GM23338 (cell line): ENCODE measurements at regions not wholly inside any gene's neighbourhood (a gene's known extent, or its start where the extent isn't known, plus 50 kb on each side); places are given as distances from the start of the nearest gene placed in this dataset.

Experiments
- ATAC-seq: fragments of 200-7000 bp; cut with Tn5 transposase; 3 replicates; pipeline ENCODE4 v1.9.1; 2020
- DNase-seq: peaks from one replicate; pipeline ENCODE4 v3.0.0-alpha.2; 2015; ENCODE audit warnings: low spot score
- H2AFZ ChIP-seq: fragments of 200-600 bp; sonication (generic); 2 replicates; pipeline ENCODE4 v1.8.0; 2016; ENCODE audit warnings: antibody characterized with exemption, mild to moderate bottlenecking, moderate library complexity
- H3F3A ChIP-seq: fragments of 200-600 bp; sonication (generic); replicated peaks from 2 replicates; pipeline ENCODE4 v1.8.0; 2017; ENCODE audit warnings: antibody characterized with exemption, mixed run types, low read depth
- H3K27ac ChIP-seq: fragments of 200-600 bp; sonication (generic); 2 replicates; pipeline ENCODE4 v1.6.1; 2016; ENCODE audit warnings: low read depth
- H3K27me3 ChIP-seq: fragments of 200-600 bp; sonication (generic); 2 replicates; pipeline ENCODE4 v1.8.0; 2016; ENCODE audit warnings: mild to moderate bottlenecking, mixed run types, moderate library complexity; ENCODE audit not compliant: insufficient read depth
- H3K36me3 ChIP-seq: fragments of 200-600 bp; sonication (generic); 2 replicates; pipeline ENCODE4 v1.8.0; 2016; ENCODE audit warnings: mild to moderate bottlenecking; ENCODE audit not compliant: insufficient read depth
- H3K4me1 ChIP-seq: fragments of 200-600 bp; sonication (generic); 2 replicates; pipeline ENCODE4 v1.8.0; 2016; ENCODE audit warnings: mild to moderate bottlenecking, moderate library complexity; ENCODE audit not compliant: insufficient read depth
- H3K4me2 ChIP-seq: fragments of 200-600 bp; sonication (generic); 2 replicates; pipeline ENCODE4 v1.7.1; 2017; ENCODE audit warnings: mixed run types
- H3K4me3 ChIP-seq: fragments of 200-600 bp; sonication (generic); 2 replicates; pipeline ENCODE4 v1.6.1; 2016; ENCODE audit warnings: mixed run types
- H3K79me2 ChIP-seq: fragments of 200-600 bp; sonication (generic); replicated peaks from 2 replicates; pipeline ENCODE4 v1.8.0; 2017; ENCODE audit warnings: mild to moderate bottlenecking; ENCODE audit not compliant: insufficient read depth
- H3K9me2 ChIP-seq: fragments of 200-600 bp; sonication (generic); 2 replicates; pipeline ENCODE4 v1.8.0; 2017; ENCODE audit not compliant: insufficient read depth
- H4K20me1 ChIP-seq: fragments of 200-600 bp; sonication (generic); replicated peaks from 2 replicates; pipeline ENCODE4 v1.8.0; 2017; ENCODE audit warnings: mild to moderate bottlenecking; ENCODE audit not compliant: insufficient read depth
- H3K27ac Mint-ChIP-seq: 2 replicates; pipeline ENCODE4 v1.8.0; 2020; ENCODE audit warnings: inconsistent platforms, mild to moderate bottlenecking, moderate library complexity, mixed read lengths
- H3K27me3 Mint-ChIP-seq: 3 replicates; pipeline ENCODE4 v1.8.0; 2022; ENCODE audit warnings: low read depth, mild to moderate bottlenecking, moderate library complexity, mixed read lengths, inconsistent platforms; ENCODE audit not compliant: insufficient read depth, poor library complexity
- H3K36me3 Mint-ChIP-seq: 3 replicates; pipeline ENCODE4 v1.8.0; 2021; ENCODE audit warnings: low read depth, mild to moderate bottlenecking, inconsistent platforms, moderate library complexity, mixed read lengths
- H3K4me1 Mint-ChIP-seq: 3 replicates; pipeline ENCODE4 v1.8.0; 2020; ENCODE audit warnings: mild to moderate bottlenecking, inconsistent platforms, mixed read lengths
- H3K4me3 Mint-ChIP-seq: 3 replicates; pipeline ENCODE4 v1.8.0; 2021; ENCODE audit warnings: moderate library complexity, mild to moderate bottlenecking, inconsistent platforms, mixed read lengths
- H3K9me3 Mint-ChIP-seq: 3 replicates; pipeline ENCODE4 v1.8.0; 2020; ENCODE audit warnings: moderate library complexity, mild to moderate bottlenecking, inconsistent platforms, mixed read lengths
- CREB1 ChIP-seq: fragments of 250-450 bp; sonication (Bioruptor Pico); IDR thresholded peaks from 2 replicates; pipeline ENCODE4 v1.5.0; 2020; ENCODE audit warnings: low read depth, mild to moderate bottlenecking, moderate library complexity
- EZH2 ChIP-seq: fragments of 200-600 bp; sonication (generic); IDR thresholded peaks from one replicate; pipeline ENCODE4 v1.8.0; 2017; ENCODE audit warnings: antibody characterized with exemption, mild to moderate bottlenecking, low read depth; ENCODE audit not compliant: unreplicated experiment
- EZH2phosphoT487 ChIP-seq: fragments of 200-600 bp; sonication (generic); IDR thresholded peaks from one replicate; pipeline ENCODE4 v1.8.1; 2018; ENCODE audit warnings: antibody characterized with exemption; ENCODE audit not compliant: unreplicated experiment
- JUNB ChIP-seq: IDR thresholded peaks from one replicate; pipeline ENCODE4 v1.6.1; 2016; ENCODE audit warnings: antibody characterized with exemption; ENCODE audit not compliant: unreplicated experiment
- NANOG ChIP-seq: IDR thresholded peaks from 2 replicates; pipeline ENCODE4 v1.6.1; 2016; ENCODE audit warnings: antibody characterized with exemption, borderline replicate concordance
- POLR2AphosphoS5 ChIP-seq: IDR thresholded peaks from 2 replicates; pipeline ENCODE4 v1.6.1; 2016; ENCODE audit warnings: antibody characterized with exemption, low read depth
- REST ChIP-seq: IDR thresholded peaks from one replicate; pipeline ENCODE4 v1.6.1; 2018; ENCODE audit warnings: antibody characterized with exemption; ENCODE audit not compliant: unreplicated experiment
- STAT1 ChIP-seq: IDR thresholded peaks from one replicate; pipeline ENCODE4 v1.6.1; 2016; ENCODE audit warnings: antibody characterized with exemption; ENCODE audit not compliant: unreplicated experiment
- ZNF114 ChIP-seq: fragments of 250-450 bp; sonication (Bioruptor Pico); IDR thresholded peaks from 2 replicates; pipeline ENCODE4 v1.5.0; 2020; ENCODE audit warnings: mild to moderate bottlenecking, moderate library complexity
- ZNF462 ChIP-seq: fragments of 250-450 bp; sonication (Bioruptor Pico); IDR thresholded peaks from 2 replicates; pipeline ENCODE4 v1.5.0; 2020; ENCODE audit warnings: mild to moderate bottlenecking, moderate library complexity
- TF ChIP-seq, protein P1 (sequence below), 2 experiments: fragments of 200-600 bp in 1 of 2; sonication (generic) in 1 of 2; conservative IDR thresholded peaks; 2 replicates each; pipeline versions ENCODE4 v1.5.1 to v1.6.1; 2016 to 2017; ENCODE audit warnings: antibody characterized with exemption in 2 of 2, low read depth in 2 of 2, mild to moderate bottlenecking in 2 of 2, moderate library complexity in 1 of 2

DNA sequence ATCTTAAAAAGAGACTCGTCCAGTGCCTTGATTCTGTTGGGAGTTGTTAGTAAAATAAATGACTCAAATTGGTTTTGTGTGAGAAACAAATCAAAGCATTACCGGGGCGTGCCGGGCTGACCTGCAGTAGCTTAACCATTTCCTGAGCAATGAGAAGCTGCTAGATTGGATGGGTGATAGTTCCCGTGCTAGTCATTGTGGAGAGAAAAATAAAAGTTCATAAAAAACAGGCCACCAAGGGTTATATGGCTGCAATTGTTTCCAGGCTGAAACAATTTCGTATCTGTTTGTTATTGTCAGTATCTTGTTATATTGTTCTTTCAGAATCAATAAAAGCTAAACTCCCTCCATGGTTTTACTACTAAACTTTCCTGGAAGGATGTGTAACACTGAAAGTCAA lies 314.4 kb downstream of the MTX2 start:
- TF ChIP-seq JUNB, result no peak
- no peak for TF ChIP-seq EZH2
- Mint-ChIP-seq H3K9me3 (no peaks in the 10 kb centered on the region), H3K27me3 (no peaks in the 10 kb centered on the region), H3K36me3 (no peaks in the 10 kb centered on the region), H3K4me1 (peaks cover 2% of the 10 kb centered on the region; the same call in 2 of the 3 replicates), H3K27ac (0 out of 2 replicates have a peak overlapping the region, but pooled peaks have one; percentile 24), H3K4me3 (no peak overlapping the region)
- Histone ChIP-seq H3K4me2 (no peak overlapping the region), H3K4me3 (no peak overlapping the region), H4K20me1 (no peaks in the 10 kb centered on the region), H3K9me2 (0 out of 2 replicates have a peak, but pooled peaks cover under 1% of the 10 kb centered on the region), H3K4me1 (no peaks in the 10 kb centered on the region), H3F3A (no peaks in the 10 kb centered on the region), H3K36me3 (no peaks in the 10 kb centered on the region), H2AFZ (no peak overlapping the region), H3K27me3 (no peaks in the 10 kb centered on the region), H3K27ac (no peak overlapping the region), H3K79me2 (no peaks in the 10 kb centered on the region)
- no peak for DNase-seq
- no peak for ATAC-seq

DNA sequence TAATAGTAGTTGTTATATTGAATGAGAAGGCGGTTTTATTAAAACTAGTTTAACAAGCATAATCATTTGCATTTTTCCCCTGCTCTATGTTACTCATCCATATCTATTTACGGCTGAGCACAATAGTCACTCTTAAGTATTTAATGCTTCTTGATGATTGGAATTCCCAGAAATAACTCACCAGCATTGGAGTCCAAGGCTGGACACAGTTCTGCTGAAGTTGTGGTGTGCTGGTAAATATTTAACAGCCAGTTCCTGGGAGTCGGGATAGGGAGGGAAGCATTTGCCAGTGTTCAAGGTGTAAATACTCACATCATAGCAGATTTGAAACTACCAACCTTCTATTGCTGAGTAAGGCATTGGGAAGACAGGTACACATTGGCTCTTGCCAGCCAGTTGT lies 315.1 kb downstream of the MTX2 start:
- no peaks in the 10 kb centered on the region for H3K9me3 Mint-ChIP-seq
- no peaks in the 10 kb centered on the region for H3K36me3 Mint-ChIP-seq
- Histone ChIP-seq H3K4me2 (no peak overlapping the region), H3K36me3 (no peaks in the 10 kb centered on the region), H3K4me3 (no peak overlapping the region), H4K20me1 (no peaks in the 10 kb centered on the region), H3K9me2 (no peaks in the 10 kb centered on the region), H3K27me3 (no peaks in the 10 kb centered on the region), H3F3A (no peaks in the 10 kb centered on the region), H3K27ac (no peak overlapping the region), H3K79me2 (no peaks in the 10 kb centered on the region), H2AFZ (no peak overlapping the region), H3K4me1 (no peaks in the 10 kb centered on the region)
- ATAC-seq (no peak), DNase-seq (no peak)
- no peaks in the 10 kb centered on the region for H3K27me3 Mint-ChIP-seq
- H3K27ac Mint-ChIP-seq, result no peak overlapping the region
- H3K4me3 Mint-ChIP-seq, result no peak overlapping the region
- peaks cover 2% of the 10 kb centered on the region; the same call in 2 of the 3 replicates for H3K4me1 Mint-ChIP-seq
- TF ChIP-seq STAT1, result no peak
- no peak for TF ChIP-seq EZH2phosphoT487
- TF ChIP-seq EZH2, result no peak
- no peak for TF ChIP-seq POLR2AphosphoS5
- TF ChIP-seq, protein P1, sequence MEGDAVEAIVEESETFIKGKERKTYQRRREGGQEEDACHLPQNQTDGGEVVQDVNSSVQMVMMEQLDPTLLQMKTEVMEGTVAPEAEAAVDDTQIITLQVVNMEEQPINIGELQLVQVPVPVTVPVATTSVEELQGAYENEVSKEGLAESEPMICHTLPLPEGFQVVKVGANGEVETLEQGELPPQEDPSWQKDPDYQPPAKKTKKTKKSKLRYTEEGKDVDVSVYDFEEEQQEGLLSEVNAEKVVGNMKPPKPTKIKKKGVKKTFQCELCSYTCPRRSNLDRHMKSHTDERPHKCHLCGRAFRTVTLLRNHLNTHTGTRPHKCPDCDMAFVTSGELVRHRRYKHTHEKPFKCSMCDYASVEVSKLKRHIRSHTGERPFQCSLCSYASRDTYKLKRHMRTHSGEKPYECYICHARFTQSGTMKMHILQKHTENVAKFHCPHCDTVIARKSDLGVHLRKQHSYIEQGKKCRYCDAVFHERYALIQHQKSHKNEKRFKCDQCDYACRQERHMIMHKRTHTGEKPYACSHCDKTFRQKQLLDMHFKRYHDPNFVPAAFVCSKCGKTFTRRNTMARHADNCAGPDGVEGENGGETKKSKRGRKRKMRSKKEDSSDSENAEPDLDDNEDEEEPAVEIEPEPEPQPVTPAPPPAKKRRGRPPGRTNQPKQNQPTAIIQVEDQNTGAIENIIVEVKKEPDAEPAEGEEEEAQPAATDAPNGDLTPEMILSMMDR (conservative IDR thresholded peaks at IDR 0.05; ENCODE audit: low read depth in 2 of 2), result no peak
- TF ChIP-seq ZNF462, result no peak
- no peak for TF ChIP-seq REST
- TF ChIP-seq NANOG, result no peak
- TF ChIP-seq ZNF114, result no peak
- TF ChIP-seq JUNB, result no peak
- no peak for TF ChIP-seq CREB1 (CRISPR knock-in tag)
